Mesenchymal stem cell (in vitro differentiated cells and primary cell): ENCODE measurements at regions not wholly inside any gene's neighbourhood (a gene's known extent, or its start where the extent isn't known, plus 50 kb on each side); places are given as distances from the start of the nearest gene placed in this dataset.

Source experiments
- DNase-seq: peaks from one replicate; pipeline ENCODE4 v3.0.0-alpha.2; 2013
- H2AFZ ChIP-seq: one replicate; pipeline ENCODE4 v1.6.1; 2013; ENCODE audit warnings: low read depth, mild to moderate bottlenecking, control low read depth, inconsistent platforms, low read length, moderate library complexity
- H2AK5ac ChIP-seq: 2 replicates; pipeline ENCODE4 v1.6.1; 2013; ENCODE audit warnings: low read length, moderate library complexity, mild to moderate bottlenecking, inconsistent platforms; ENCODE audit not compliant: severe bottlenecking
- H2BK120ac ChIP-seq: one replicate; pipeline ENCODE4 v1.6.1; 2013; ENCODE audit warnings: low read depth, mild to moderate bottlenecking, inconsistent platforms, low read length, moderate library complexity
- H2BK12ac ChIP-seq, 2 experiments: one replicate each; pipeline ENCODE4 v1.6.1; 2013; ENCODE audit warnings: inconsistent platforms in 2 of 2, low read length in 2 of 2, mild to moderate bottlenecking in 2 of 2, moderate library complexity in 2 of 2, control low read depth in 1 of 2
- H2BK15ac ChIP-seq: one replicate; pipeline ENCODE4 v1.6.1; 2013; ENCODE audit warnings: mild to moderate bottlenecking, low read depth, inconsistent platforms; ENCODE audit not compliant: poor library complexity, severe bottlenecking
- H2BK5ac ChIP-seq: 2 replicates; pipeline ENCODE4 v1.6.1; 2013; ENCODE audit warnings: low read depth, mild to moderate bottlenecking, low read length, control low read depth, inconsistent platforms; ENCODE audit not compliant: poor library complexity, severe bottlenecking
- H3K14ac ChIP-seq, 2 experiments: one replicate each; pipeline ENCODE4 v1.6.1; 2013; ENCODE audit warnings: inconsistent platforms in 2 of 2, low read length in 2 of 2, control low read depth in 1 of 2, mild to moderate bottlenecking in 1 of 2, moderate library complexity in 1 of 2
- H3K18ac ChIP-seq, 2 experiments: one replicate each; pipeline ENCODE4 v1.6.1; 2013; ENCODE audit warnings: inconsistent platforms in 2 of 2, low read length in 2 of 2, control low read depth in 1 of 2, low read depth in 1 of 2, mild to moderate bottlenecking in 1 of 2
- H3K23ac ChIP-seq, 2 experiments: one replicate each; pipeline ENCODE4 v1.6.1; 2013; ENCODE audit warnings: inconsistent platforms in 2 of 2, low read length in 2 of 2, mild to moderate bottlenecking in 2 of 2, moderate library complexity in 2 of 2, control low read depth in 1 of 2
- H3K27ac ChIP-seq: 2 replicates; pipeline ENCODE4 v1.5.1; 2013; ENCODE audit warnings: mild to moderate bottlenecking, moderate library complexity, low read length, control low read depth, inconsistent platforms; ENCODE audit not compliant: poor library complexity, severe bottlenecking
- H3K27me3 ChIP-seq, 2 experiments: 2 replicates each; pipeline versions ENCODE4 v1.6.1 to v1.7.0; 2013; ENCODE audit warnings: low read length in 2 of 2, mild to moderate bottlenecking in 2 of 2, moderate library complexity in 2 of 2, control low read depth in 1 of 2, inconsistent platforms in 1 of 2; ENCODE audit not compliant: control insufficient read depth in 1 of 2, insufficient read depth in 1 of 2
- H3K36me3 ChIP-seq, 2 experiments: 2 replicates each; pipeline versions ENCODE4 v1.6.1 to v1.7.0; 2013; ENCODE audit warnings: low read length in 2 of 2, control low read depth in 1 of 2, inconsistent platforms in 1 of 2, low read depth in 1 of 2, mild to moderate bottlenecking in 1 of 2; ENCODE audit not compliant: insufficient read depth in 2 of 2, control insufficient read depth in 1 of 2
- H3K4ac ChIP-seq, 2 experiments: one replicate each; pipeline ENCODE4 v1.6.1; 2013; ENCODE audit warnings: inconsistent platforms in 2 of 2, low read length in 2 of 2, mild to moderate bottlenecking in 2 of 2, moderate library complexity in 2 of 2, control low read depth in 1 of 2, low read depth in 1 of 2
- H3K4me1 ChIP-seq: 2 replicates; pipeline ENCODE4 v1.6.1; 2013; ENCODE audit warnings: low read depth, low read length, control low read depth; ENCODE audit not compliant: control insufficient read depth, insufficient read depth
- H3K4me2 ChIP-seq: 2 replicates; pipeline ENCODE4 v1.6.1; 2013; ENCODE audit warnings: low read length, mild to moderate bottlenecking, inconsistent platforms; ENCODE audit not compliant: poor library complexity, severe bottlenecking
- H3K4me3 ChIP-seq, 2 experiments: 2 replicates each; pipeline versions ENCODE4 v1.5.1 to v1.7.0; 2013; ENCODE audit warnings: low read length in 2 of 2, mild to moderate bottlenecking in 2 of 2, control low read depth in 1 of 2, low read depth in 1 of 2; ENCODE audit not compliant: insufficient read depth in 1 of 2
- H3K79me1 ChIP-seq: replicated peaks from 2 replicates; pipeline ENCODE4 v1.6.1; 2013; ENCODE audit warnings: mild to moderate bottlenecking, control low read depth, low read length, inconsistent platforms; ENCODE audit not compliant: poor library complexity, severe bottlenecking
- H3K9ac ChIP-seq: 2 replicates; pipeline ENCODE4 v1.7.0; 2013; ENCODE audit warnings: mild to moderate bottlenecking, low read length, moderate library complexity
- H3K9me3 ChIP-seq: 2 replicates; pipeline ENCODE4 v1.7.0; 2013; ENCODE audit warnings: mild to moderate bottlenecking, low read length; ENCODE audit not compliant: control insufficient read depth
- H4K8ac ChIP-seq: one replicate; pipeline ENCODE4 v1.6.1; 2013; ENCODE audit warnings: inconsistent platforms, mild to moderate bottlenecking, low read length, moderate library complexity
- H4K91ac ChIP-seq: one replicate; pipeline ENCODE4 v1.6.1; 2013; ENCODE audit warnings: mild to moderate bottlenecking, low read length, inconsistent platforms
- WGBS: methylation state at CpG from one replicate; pipeline ENCODE4 v1.1.7; 2013; ENCODE audit warnings: mixed read lengths; 5-methylcytosine and 5-hydroxymethylcytosine counted together

- no peak for DNase-seq
- H3K4me1 ChIP-seq = peaks cover 6% of the 10 kb centered on the region
- H3K4me3 ChIP-seq = no peak overlapping the region
- no peak overlapping the region for H3K27ac ChIP-seq
- H4K8ac ChIP-seq = no peak overlapping the region
- no peak overlapping the region for H2BK120ac ChIP-seq
- H3K14ac ChIP-seq = no peak overlapping the region
- WGBS = 88% methylated on average over 5 of the region's 6 CpGs
- no peaks in the 10 kb centered on the region for H3K79me1 ChIP-seq
- H2AFZ ChIP-seq = no peak overlapping the region
- H3K27me3 ChIP-seq = peaks cover 0 to 17% of the 10 kb centered on the region in 2 experiments
- no peak overlapping the region for H3K4me2 ChIP-seq
- H2AK5ac ChIP-seq = no peak overlapping the region
- no peak overlapping the region for H2BK15ac ChIP-seq
- H3K18ac ChIP-seq = no peak overlapping the region
- H3K4ac ChIP-seq = no peak overlapping the region
- H3K23ac ChIP-seq = no peak overlapping the region
- no peaks in the 10 kb centered on the region for H3K9me3 ChIP-seq
- no peak overlapping the region for H2BK12ac ChIP-seq
- H2BK5ac ChIP-seq = no peak overlapping the region
- H3K9ac ChIP-seq = no peak overlapping the region
- H4K91ac ChIP-seq = no peak overlapping the region
- no peaks in the 10 kb centered on the region for H3K36me3 ChIP-seq
Measured at GRCh38 chr2:128505150-128505490, 186.5 kb upstream of the HS6ST1 start.

GRCh38 chr2:128505575-128506526 lies 187.2 kb upstream of the HS6ST1 start:
- no peak overlapping the region for H2BK12ac ChIP-seq
- no peak overlapping the region for H3K14ac ChIP-seq
- no peak overlapping the region for H3K4me3 ChIP-seq
- H3K9ac ChIP-seq = no peak overlapping the region
- no peaks in the 10 kb centered on the region for H3K79me1 ChIP-seq
- H4K8ac ChIP-seq = no peak overlapping the region
- no peaks in the 10 kb centered on the region for H3K36me3 ChIP-seq
- H3K4ac ChIP-seq = no peak overlapping the region
- no peaks in the 10 kb centered on the region for H3K9me3 ChIP-seq
- H3K4me1 ChIP-seq = peaks cover 4% of the 10 kb centered on the region
- H2AFZ ChIP-seq = no peak overlapping the region
- H3K23ac ChIP-seq = no peak overlapping the region
- no peak for DNase-seq
- H2BK15ac ChIP-seq = no peak overlapping the region
- 98% methylated on average over 4 of the region's 4 CpGs for WGBS
- no peak overlapping the region for H2AK5ac ChIP-seq
- H3K27ac ChIP-seq = no peak overlapping the region
- no peak overlapping the region for H2BK5ac ChIP-seq
- no peak overlapping the region for H3K18ac ChIP-seq
- H3K4me2 ChIP-seq = no peak overlapping the region
- no peak overlapping the region for H4K91ac ChIP-seq
- H3K27me3 ChIP-seq = peaks cover 0 to 17% of the 10 kb centered on the region in 2 experiments
- no peak overlapping the region for H2BK120ac ChIP-seq

GRCh38 chr2:128506534-128506933 lies 187.9 kb upstream of the HS6ST1 start:
- Histone ChIP-seq H3K23ac (no peak overlapping the region), H3K36me3 (no peaks in the 10 kb centered on the region), H3K27ac (no peak overlapping the region), H2AK5ac (no peak overlapping the region), H2BK12ac (no peak overlapping the region), H2BK5ac (no peak overlapping the region), H3K79me1 (no peaks in the 10 kb centered on the region), H4K8ac (no peak overlapping the region), H3K4ac (no peak overlapping the region), H3K4me2 (no peak overlapping the region), H3K27me3 (peaks cover 0 to 17% of the 10 kb centered on the region in 2 experiments), H2AFZ (no peak overlapping the region), H3K9me3 (no peaks in the 10 kb centered on the region), H2BK120ac (no peak overlapping the region), H3K18ac (no peak overlapping the region), H3K4me3 (no peak overlapping the region), H3K9ac (no peak overlapping the region), H3K4me1 (peaks cover 6% of the 10 kb centered on the region), H2BK15ac (no peak overlapping the region), H4K91ac (no peak overlapping the region), H3K14ac (no peak overlapping the region)
- WGBS = 94% methylated on average over 2 of the region's 2 CpGs
- DNase-seq = no peak

DNA sequence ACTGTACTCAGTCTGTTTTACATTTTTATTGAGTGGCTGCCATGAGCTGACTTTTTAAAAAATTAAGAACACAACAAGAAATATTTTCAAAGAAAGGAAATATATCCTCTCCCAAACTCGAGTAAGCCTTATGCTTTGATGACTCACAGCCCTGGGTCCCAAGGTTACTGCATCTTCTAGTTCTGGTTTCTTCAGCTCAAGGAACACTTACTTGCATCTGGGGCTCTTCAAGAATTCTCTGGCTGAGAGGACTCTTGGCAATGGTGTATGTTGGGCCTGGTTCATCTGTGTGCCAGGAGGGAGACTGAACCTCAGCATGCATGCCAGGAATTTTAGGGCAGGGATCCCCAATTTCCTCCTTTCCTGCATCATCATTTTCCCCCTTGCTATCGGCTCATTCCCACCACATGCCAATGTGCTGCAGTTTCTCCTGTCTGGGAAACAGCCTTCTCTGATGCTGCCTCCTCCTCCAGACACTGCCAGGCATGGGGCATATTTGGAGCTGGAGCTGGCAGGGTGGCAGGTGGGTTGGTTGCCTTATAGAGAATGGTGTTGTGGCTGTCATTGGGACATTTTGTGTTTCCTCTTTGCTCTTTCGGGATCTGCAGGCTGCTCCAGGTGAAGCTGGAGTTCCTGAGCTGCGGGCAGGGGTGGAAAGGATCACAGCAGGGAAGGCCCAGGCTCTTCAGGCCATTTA lies 192.2 kb upstream of the HS6ST1 start:
- Histone ChIP-seq H3K4me1 (peaks cover 13% of the 10 kb centered on the region), H3K9me3 (no peaks in the 10 kb centered on the region), H3K27me3 (peaks cover 0 to 3% of the 10 kb centered on the region in 2 experiments), H2BK12ac (no peak overlapping the region), H3K27ac (no peak overlapping the region), H4K91ac (no peak overlapping the region), H3K4me2 (no peak overlapping the region), H3K4me3 (no peak overlapping the region), H3K9ac (no peak overlapping the region), H3K4ac (no peak overlapping the region), H4K8ac (no peak overlapping the region), H3K14ac (no peak overlapping the region), H3K23ac (no peak overlapping the region), H2BK120ac (no peak overlapping the region), H2AK5ac (no peak overlapping the region), H2BK5ac (no peak overlapping the region), H2AFZ (no peak overlapping the region), H3K36me3 (no peaks in the 10 kb centered on the region), H2BK15ac (no peak overlapping the region), H3K79me1 (no peaks in the 10 kb centered on the region), H3K18ac (no peak overlapping the region)
- WGBS = 67% methylated on average over 3 of the region's 4 CpGs
- DNase-seq = peak; percentile 12
